ENCODE measurements at regions not wholly inside any gene's neighbourhood (a gene's known extent, or its start where the extent isn't known, plus 50 kb on each side); places are given as distances from the start of the nearest gene placed in this dataset.

DNA sequence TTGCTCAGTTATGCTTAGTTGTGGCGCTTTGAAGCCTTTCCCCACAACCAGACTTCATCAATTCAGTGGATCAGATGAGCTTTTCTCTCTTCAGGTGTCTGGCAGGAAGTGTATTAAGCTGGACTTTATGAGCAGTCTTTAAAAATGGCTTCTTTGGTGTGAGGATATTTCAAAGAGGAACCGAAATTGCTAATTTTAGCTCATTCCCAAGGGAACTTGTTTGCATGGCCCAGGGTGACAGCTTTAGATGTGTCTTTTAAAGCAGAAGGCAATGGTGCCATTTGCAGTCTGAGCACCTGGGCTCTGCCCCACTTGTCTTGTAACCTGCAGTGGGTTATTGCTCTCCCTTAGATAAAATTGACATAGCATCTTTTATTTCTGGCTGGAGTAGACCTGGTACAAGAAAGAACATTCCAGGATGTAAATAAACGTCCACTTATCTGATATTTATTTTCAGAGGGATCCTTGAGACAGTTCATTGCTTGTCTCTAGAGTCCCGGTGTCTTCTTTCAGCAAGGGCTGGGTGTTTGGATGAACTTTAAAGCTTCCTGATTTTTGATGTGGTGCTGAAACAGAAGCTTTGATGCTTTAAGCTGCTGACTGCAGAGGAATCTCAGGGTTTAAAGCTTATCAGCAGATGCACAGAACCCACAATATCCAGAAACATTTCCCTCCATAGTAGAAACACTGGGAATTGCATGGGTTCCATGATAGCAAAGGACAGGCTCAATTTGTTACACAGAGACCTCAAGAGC, 241.7 kb downstream of the ADGRL2 start:
- no peak for TF ChIP-seq POLR2A (IDR thresholded peaks at IDR 0.05)
- TF ChIP-seq POLR2AphosphoS5 (IDR thresholded peaks at IDR 0.05) = no peak
- TF ChIP-seq EP300 (IDR thresholded peaks at IDR 0.05) = no peak
- TF ChIP-seq, protein P1, sequence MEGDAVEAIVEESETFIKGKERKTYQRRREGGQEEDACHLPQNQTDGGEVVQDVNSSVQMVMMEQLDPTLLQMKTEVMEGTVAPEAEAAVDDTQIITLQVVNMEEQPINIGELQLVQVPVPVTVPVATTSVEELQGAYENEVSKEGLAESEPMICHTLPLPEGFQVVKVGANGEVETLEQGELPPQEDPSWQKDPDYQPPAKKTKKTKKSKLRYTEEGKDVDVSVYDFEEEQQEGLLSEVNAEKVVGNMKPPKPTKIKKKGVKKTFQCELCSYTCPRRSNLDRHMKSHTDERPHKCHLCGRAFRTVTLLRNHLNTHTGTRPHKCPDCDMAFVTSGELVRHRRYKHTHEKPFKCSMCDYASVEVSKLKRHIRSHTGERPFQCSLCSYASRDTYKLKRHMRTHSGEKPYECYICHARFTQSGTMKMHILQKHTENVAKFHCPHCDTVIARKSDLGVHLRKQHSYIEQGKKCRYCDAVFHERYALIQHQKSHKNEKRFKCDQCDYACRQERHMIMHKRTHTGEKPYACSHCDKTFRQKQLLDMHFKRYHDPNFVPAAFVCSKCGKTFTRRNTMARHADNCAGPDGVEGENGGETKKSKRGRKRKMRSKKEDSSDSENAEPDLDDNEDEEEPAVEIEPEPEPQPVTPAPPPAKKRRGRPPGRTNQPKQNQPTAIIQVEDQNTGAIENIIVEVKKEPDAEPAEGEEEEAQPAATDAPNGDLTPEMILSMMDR (IDR thresholded peaks at IDR 0.05) = no peak
- H3K4me1 ChIP-seq = no peaks in the 10 kb centered on the region
- no peaks in the 10 kb centered on the region for H3K36me3 ChIP-seq
- intact Hi-C loops (cut with DNase I; ENCODE audit: low total_unique reads) = no loop called here
- no peak overlapping the region for H3K4me3 ChIP-seq
- H3K27me3 ChIP-seq = no peaks in the 10 kb centered on the region
- no peak for DNase-seq
- 61 to 68% (median 67%) methylated on average over 4 of the region's 4 CpGs for WGBS, 5 donors
- no peak overlapping the region for H3K27ac ChIP-seq
- H3K9me3 ChIP-seq = no peaks in the 10 kb centered on the region

Measured in stomach (tissue), 8 donors.